Heart left ventricle (tissue), 16 donors: ENCODE measurements at regions not wholly inside any gene's neighbourhood (a gene's known extent, or its start where the extent isn't known, plus 50 kb on each side); places are given as distances from the start of the nearest gene placed in this dataset.
"Not testable (repeated sequence)": the region's sequence is repeated elsewhere in the genome, so short reads cannot be mapped to it uniquely, and the experiment has no call there.

Experiments used
- ATAC-seq, 4 donors: fragments of 200-7000 bp; cut with Tn5 transposase; one replicate each; pipeline ENCODE4 v1.9.1; 2020 to 2022; ENCODE audit warnings: moderate library complexity in 4 of 4, mild to moderate bottlenecking in 3 of 4, moderate number of reproducible peaks in 1 of 4
- DNase-seq, 5 donors: peaks; one replicate each; pipeline ENCODE4 v3.0.0-alpha.2; 2020
- H3K27ac ChIP-seq, 12 donors: fragments of 200-600 bp; sonication (generic) in 4 of 12; one replicate each; pipeline versions ENCODE4 v1.5.0 to v1.8.0; 2016 to 2022; ENCODE audit warnings: mild to moderate bottlenecking in 2 of 12
- H3K27me3 ChIP-seq, 9 donors: fragments of 200-600 bp; sonication (generic) in 2 of 9; one replicate each; pipeline versions ENCODE4 v1.5.1 to v1.8.0; 2016 to 2022; ENCODE audit warnings: mild to moderate bottlenecking in 3 of 9
- H3K36me3 ChIP-seq, 9 donors: fragments of 200-600 bp; sonication (generic) in 2 of 9; one replicate each; pipeline versions ENCODE4 v1.5.0 to v1.8.0; 2018 to 2022; ENCODE audit warnings: mild to moderate bottlenecking in 2 of 9
- H3K4me1 ChIP-seq, 12 donors: fragments of 200-600 bp; sonication (generic) in 4 of 12; one replicate each; pipeline versions ENCODE4 v1.5.0 to v1.8.0; 2016 to 2022; ENCODE audit warnings: mild to moderate bottlenecking in 3 of 12
- H3K4me3 ChIP-seq, 12 donors: fragments of 200-600 bp; sonication (generic) in 4 of 12; one replicate each; pipeline versions ENCODE4 v1.5.0 to v1.8.0; 2017 to 2022; ENCODE audit warnings: mild to moderate bottlenecking in 9 of 12, moderate library complexity in 4 of 12
- H3K9me3 ChIP-seq, 12 donors: fragments of 200-600 bp; sonication (generic) in 4 of 12; one replicate each; pipeline versions ENCODE4 v1.5.0 to v1.8.0; 2016 to 2022; ENCODE audit warnings: mild to moderate bottlenecking in 1 of 12
- CTCF ChIP-seq, 12 donors: fragments of 200-600 bp; sonication (generic) in 4 of 12; IDR thresholded peaks; one replicate each; pipeline versions ENCODE4 v1.5.0 to v1.8.0; 2018 to 2022; ENCODE audit warnings: antibody characterized with exemption in 12 of 12, mild to moderate bottlenecking in 5 of 12
- POLR2A ChIP-seq, 2 donors: fragments of 450-650 bp; IDR thresholded peaks; one replicate each; pipeline ENCODE4 v1.6.1; 2017; ENCODE audit warnings: antibody characterized with exemption in 2 of 2, mild to moderate bottlenecking in 2 of 2, moderate library complexity in 2 of 2
- WGBS, 4 donors: extraction: QIAGEN DNeasy Blood & Tissue Kit in 2 of 4; methylation state at CpG; one replicate each; pipeline versions ENCODE4 v1.1.5 to v1.1.7; 2013 to 2018; 5-methylcytosine and 5-hydroxymethylcytosine counted together
- intact Hi-C, 10 donors: fragments of 100-400 bp; cut with DNase I; formaldehyde crosslinking; loops; one replicate each; pipeline versions ENCODE4 v1.11.1 to v1.14.2; 2022
- donor health status: ischemic (EF 13 %, LVEDD 7.1; RV severe dilation, severe dysfunction).
- donor health status: healthy with polysubstance abuse.
- donor health status: DM: no; HTN: yes; CAD: no.
- donor health status: DM: no; HTN: no; CAD: no.
- donor health status: ischemic (EF 25% LVEDD 6.9; RV normal size, moderate dysfunction).
- donor health status: ischemic (EF 25% LVEDD 5.7; RV mildly dilated, moderate dysfunction).
- donor health status: healthy.
- donor health status: DM: yes; HTN: yes; CAD: no.
- donor health status: ischemic (EF 35%, LVEDD 5.7; RV mildly dilated, moderate dysfunction).
- donor health status: nonischemic (EF 11% LVEDD 7.7; RV severe dilation, severe dysfunction).
- donor health status: DM: yes; HTN: yes; CAD: no.
- donor health status: PGD.
- donor health status: ischemic (EF 29% LVEDD 5.4; RV normal size, mild dysfunction).
- donor health status: nonischemic (EF 23%, LVEDD 6.1; RV moderate dilation, normal function).

DNA sequence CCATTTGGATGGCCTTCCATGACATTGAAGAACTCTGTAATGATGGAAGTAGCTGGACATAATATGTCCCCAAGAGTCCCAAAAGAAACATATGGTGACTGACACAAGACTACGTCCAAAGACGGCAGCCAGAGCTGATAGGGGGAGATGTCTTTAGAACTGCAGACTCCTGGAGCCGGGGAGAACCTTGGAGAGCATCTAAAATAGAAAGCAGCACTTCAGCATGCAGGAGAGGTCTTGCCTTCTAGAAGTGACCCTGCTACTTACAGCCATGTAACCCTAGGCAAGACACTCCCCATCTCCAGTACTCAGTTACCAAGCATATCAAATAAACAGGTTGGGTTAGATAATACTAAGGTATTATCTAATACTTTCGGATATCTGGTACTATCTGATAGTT is 143.8 kb upstream of the BCL6 start:
- H3K27me3 ChIP-seq = no peaks in the 10 kb centered on the region
- no peak for DNase-seq
- H3K36me3 ChIP-seq = no peaks in the 10 kb centered on the region
- WGBS, 4 donors = 63 to 78% (median 72%) methylated on average over 4 of the region's 4 CpGs
- no peak overlapping the region for H3K4me3 ChIP-seq
- TF ChIP-seq CTCF (IDR thresholded peaks at IDR 0.05) (no peak), POLR2A (IDR thresholded peaks at IDR 0.05) (no peak)
- H3K9me3 ChIP-seq = peaks cover 0 to 3% (median 0%) of the 10 kb centered on the region in 12 donors
- intact Hi-C loops = no loop called here
- peak overlapping the region in 2 of 12 donors; percentile 10 to 20 for H3K27ac ChIP-seq
- peaks cover 0 to 11% (median 3%) of the 10 kb centered on the region in 12 donors for H3K4me1 ChIP-seq
- no peak for ATAC-seq

GRCh38 chr3:187889601-187890404 is 144.5 kb upstream of the BCL6 start:
- intact Hi-C loops = no loop called here
- Histone ChIP-seq H3K27me3 (no peaks in the 10 kb centered on the region), H3K36me3 (no peaks in the 10 kb centered on the region), H3K4me3 (no peak overlapping the region), H3K27ac (peak overlapping the region in 1 of 12 donors; percentile 20), H3K9me3 (peaks cover 0 to 3% (median 0%) of the 10 kb centered on the region in 12 donors), H3K4me1 (peaks cover 0 to 11% (median 3%) of the 10 kb centered on the region in 12 donors)
- peak in 1 of 5 donors; percentile 29 for DNase-seq
- ATAC-seq = peak in 2 of 4 donors; percentile 54 to 63
- TF ChIP-seq POLR2A (IDR thresholded peaks at IDR 0.05) = no peak
- no peak for TF ChIP-seq CTCF (IDR thresholded peaks at IDR 0.05)
- 88 to 92% (median 89%) methylated on average over 19 to 20 of the region's 20 CpGs for WGBS, 4 donors

DNA sequence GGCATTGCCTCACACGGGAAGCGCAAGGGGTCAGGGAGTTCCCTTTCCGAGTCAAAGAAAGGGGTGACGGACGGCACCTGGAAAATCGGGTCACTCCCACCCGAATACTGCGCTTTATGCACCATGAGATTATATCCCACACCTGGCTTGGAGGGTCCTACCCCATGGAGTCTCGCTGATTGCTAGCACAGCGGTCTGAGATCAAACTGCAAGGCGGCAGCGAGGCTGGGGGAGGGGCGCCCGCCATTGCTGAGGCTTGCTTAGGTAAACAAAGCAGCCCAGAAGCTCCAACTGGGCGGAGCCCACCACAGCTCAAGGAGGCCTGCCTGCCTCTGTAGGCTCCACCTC is 145.1 kb upstream of the BCL6 start:
- H3K4me1 ChIP-seq = peaks cover 0 to 11% (median 3%) of the 10 kb centered on the region in 12 donors
- H3K27me3 ChIP-seq, H3K36me3 ChIP-seq, H3K27ac ChIP-seq, intact Hi-C loops, H3K9me3 ChIP-seq, ATAC-seq, H3K4me3 ChIP-seq, DNase-seq: not testable (repeated sequence)
- WGBS, 4 donors = 85 to 92% (median 87%) methylated on average over 11 to 15 of the region's 15 CpGs

DNA sequence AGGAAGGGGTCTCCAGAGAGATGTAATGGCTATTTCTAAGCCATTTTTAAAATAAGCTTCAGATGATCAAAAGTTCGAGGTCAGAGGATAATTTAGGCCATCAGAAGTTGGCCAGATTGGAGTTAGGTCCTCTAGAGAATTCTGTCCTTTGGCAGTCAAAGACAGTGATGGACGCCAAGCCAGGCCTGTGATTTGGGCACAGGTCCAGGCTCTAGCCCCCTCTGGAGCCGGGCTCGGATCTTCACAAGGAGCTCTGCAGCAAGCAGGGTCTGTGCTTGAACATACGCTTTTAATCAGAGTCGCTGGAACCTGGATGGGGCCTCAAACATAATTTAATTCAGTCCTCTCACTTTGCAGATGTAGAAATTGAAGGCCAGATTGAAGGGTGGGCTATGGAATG is 151.4 kb upstream of the BCL6 start:
- Histone ChIP-seq H3K36me3 (no peaks in the 10 kb centered on the region), H3K4me1 (peaks cover 0 to 10% (median 0%) of the 10 kb centered on the region in 12 donors), H3K4me3 (no peak overlapping the region), H3K27me3 (no peaks in the 10 kb centered on the region), H3K27ac (peak overlapping the region in 2 of 12 donors; percentile 28 to 43), H3K9me3 (no peaks in the 10 kb centered on the region)
- TF ChIP-seq CTCF (IDR thresholded peaks at IDR 0.05) = no peak
- no peak for TF ChIP-seq POLR2A (IDR thresholded peaks at IDR 0.05)
- DNase-seq (peak; percentile 47 to 74 (median 54)), ATAC-seq (peak; percentile 37 to 72 (median 52))
- whole genome bisulfite sequencing, 4 donors = 13 to 40% (median 31%) methylated on average over 6 of the region's 6 CpGs
- intact Hi-C loops = no loop called here
